Transverse colon (tissue), 4 donors: ENCODE measurements at regions not wholly inside any gene's neighbourhood (a gene's known extent, or its start where the extent isn't known, plus 50 kb on each side); places are given as distances from the start of the nearest gene placed in this dataset.
A peak's percentile ranks its signal among the peaks of the same experiment; 100 is the strongest.

Experiments
- DNase-seq: peaks from one replicate; pipeline ENCODE4 v3.0.0-alpha.2; 2019
- H3K27ac ChIP-seq, 4 donors: fragments of 200-600 bp; sonication (generic); 2 replicates each; pipeline ENCODE4 v1.5.1; 2016 to 2018; ENCODE audit warnings: inconsistent platforms in 4 of 4
- H3K27me3 ChIP-seq: fragments of 200-600 bp; sonication (generic); 2 replicates; pipeline ENCODE4 v1.5.1; 2017; ENCODE audit warnings: inconsistent platforms
- H3K36me3 ChIP-seq, 4 donors: fragments of 200-600 bp; sonication (generic); 2 replicates each; pipeline ENCODE4 v1.5.1; 2017 to 2019; ENCODE audit warnings: inconsistent platforms in 4 of 4
- H3K4me1 ChIP-seq, 4 donors: fragments of 200-600 bp; sonication (generic); 2 replicates each; pipeline ENCODE4 v1.5.1; 2017 to 2020; ENCODE audit warnings: inconsistent platforms in 4 of 4
- H3K4me3 ChIP-seq, 4 donors: fragments of 200-600 bp; sonication (generic); 1 replicate in 1 of 4; 2 replicates in 3 of 4; pipeline versions ENCODE4 v1.5.1 to v1.6.1; 2017 to 2019; ENCODE audit warnings: inconsistent platforms in 4 of 4
- H3K9me3 ChIP-seq, 2 donors: fragments of 200-600 bp; sonication (generic); 2 replicates each; pipeline ENCODE4 v1.5.1; 2017 to 2019; ENCODE audit warnings: inconsistent platforms in 2 of 2
- EP300 ChIP-seq: sonication (generic); formaldehyde crosslinking; IDR thresholded peaks from one replicate; pipeline ENCODE4 v1.6.1; 2017; ENCODE audit warnings: antibody characterized with exemption, low read depth
- POLR2A ChIP-seq: fragments of 450-650 bp; IDR thresholded peaks from one replicate; pipeline ENCODE4 v1.6.1; 2016; ENCODE audit warnings: antibody characterized with exemption, mild to moderate bottlenecking, moderate library complexity
- POLR2AphosphoS5 ChIP-seq, 3 donors: sonication (generic); formaldehyde crosslinking; IDR thresholded peaks; one replicate each; pipeline ENCODE4 v1.6.1; 2016; ENCODE audit warnings: antibody characterized with exemption in 3 of 3
- WGBS, 2 donors: methylation state at CpG; one replicate each; pipeline ENCODE4 v1.1.5; 2018; ENCODE audit warnings: low coverage in 1 of 2; 5-methylcytosine and 5-hydroxymethylcytosine counted together
- in situ Hi-C, 4 donors: fragments of 200-750 bp; cut with MboI; loops; one replicate each; pipeline versions ENCODE4 v1.15.0 to v1.15.1; 2017; ENCODE audit warnings: low sequenced_read_pairs in 3 of 4, low pct_ligation_motif_present in 1 of 4, low pct_unique_long_range_greater_than_20kb in 1 of 4
- intact Hi-C: fragments of 100-400 bp; cut with DNase I; formaldehyde crosslinking; loops from one replicate; pipeline ENCODE4 v1.15.1; 2023; ENCODE audit warnings: low total_unique reads
- TF ChIP-seq, protein P1 (sequence below), 5 experiments: fragments of 200-600 bp in 3 of 5; fragments of 450-650 bp in 2 of 5; sonication (generic) in 3 of 5; IDR thresholded peaks; 1 replicate in 2 of 5; 2 replicates in 3 of 5; pipeline ENCODE4 v1.5.1; 2016 to 2017; ENCODE audit warnings: antibody characterized with exemption in 5 of 5, inconsistent platforms in 3 of 5, mild to moderate bottlenecking in 2 of 5, moderate library complexity in 1 of 5

DNA sequence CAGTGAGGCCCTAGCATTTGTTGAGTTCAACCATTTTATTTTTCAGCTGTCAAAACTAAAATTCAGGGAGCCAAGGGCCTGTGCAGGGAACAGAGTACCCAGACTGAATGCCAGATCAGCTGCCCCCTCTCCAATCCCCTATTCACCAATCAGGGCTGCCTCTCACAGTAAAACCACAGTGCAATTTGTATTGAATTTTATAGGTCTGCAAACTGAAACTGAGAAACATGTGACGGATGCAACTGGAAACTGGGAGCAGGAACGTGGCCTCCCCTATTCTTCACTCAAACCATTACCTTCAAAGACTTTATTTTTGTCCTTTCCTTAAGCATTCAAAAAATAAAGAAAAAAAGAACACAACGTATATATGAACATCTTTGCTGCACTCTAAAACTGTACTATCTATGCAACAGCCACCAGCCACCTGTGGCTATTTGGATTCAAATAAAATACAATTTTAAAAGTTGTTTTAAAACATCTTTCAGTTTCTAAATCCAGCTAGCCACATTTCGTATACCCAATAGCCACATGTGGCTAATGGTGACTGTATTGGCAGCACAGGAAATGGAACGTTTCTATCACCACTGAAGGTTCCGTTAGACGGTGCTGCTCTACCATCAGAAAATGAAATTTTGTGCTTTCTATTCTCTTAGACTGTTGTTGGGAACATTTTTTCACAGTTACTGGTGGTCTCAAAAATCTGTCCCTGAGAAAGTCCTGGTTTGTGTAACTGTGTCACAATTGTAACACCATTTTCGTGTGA is 371.3 kb upstream of the FAR2 start:
- intact Hi-C loops: no loop called here
- Histone ChIP-seq H3K9me3 (no peaks in the 10 kb centered on the region), H3K4me1 (no peaks in the 10 kb centered on the region), H3K36me3 (no peaks in the 10 kb centered on the region), H3K27me3 (no peaks in the 10 kb centered on the region), H3K27ac (no peak overlapping the region), H3K4me3 (no peak overlapping the region)
- 77 to 82% methylated on average over 8 of the region's 8 CpGs for WGBS, 2 donors
- in situ Hi-C loops: no loop called here
- no peak for TF ChIP-seq POLR2A
- TF ChIP-seq EP300: no peak
- no peak for DNase-seq

DNA sequence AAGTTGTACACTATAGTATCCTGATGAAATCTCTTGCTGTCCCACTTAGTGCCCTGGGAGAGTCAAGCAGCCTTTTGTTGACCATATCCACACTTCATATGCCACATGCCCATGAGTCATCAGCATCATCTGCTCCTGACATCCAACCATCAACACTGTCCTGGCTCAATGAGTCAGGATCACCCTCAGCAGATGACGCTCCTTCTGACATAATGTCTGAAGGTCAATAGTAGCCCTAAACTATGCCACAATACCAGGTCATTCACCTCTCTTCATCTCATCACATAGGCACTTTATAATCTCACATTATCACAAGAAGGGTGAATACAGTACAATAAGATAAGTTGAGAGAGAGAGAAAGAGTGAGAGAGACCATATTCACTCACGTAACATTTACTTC is 369.0 kb upstream of the FAR2 start:
- peak; percentile 9 for DNase-seq
- in situ Hi-C loops: no loop called here
- intact Hi-C loops: no loop called here

DNA sequence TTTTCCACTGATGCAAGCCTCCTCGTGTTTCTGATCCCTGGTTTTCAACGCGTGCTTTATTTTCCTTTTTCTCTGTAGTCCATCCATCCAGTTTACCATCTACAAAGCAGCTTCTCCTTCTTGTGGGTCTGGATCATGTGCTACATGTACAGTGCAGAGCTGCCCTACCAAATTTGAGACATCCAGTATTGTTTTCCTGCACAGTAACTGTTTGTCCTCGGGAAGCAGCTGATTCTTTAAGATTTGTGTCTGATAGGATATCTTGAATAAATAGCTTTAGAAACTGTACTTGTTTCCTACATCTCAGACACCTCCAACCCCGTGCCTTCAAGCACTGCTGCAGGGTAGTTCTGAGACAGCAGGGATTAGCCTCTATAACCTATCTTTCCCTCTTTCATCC is 368.1 kb upstream of the FAR2 start:
- in situ Hi-C loops: no loop called here
- no peak overlapping the region for H3K4me3 ChIP-seq
- no peaks in the 10 kb centered on the region for H3K27me3 ChIP-seq
- no peaks in the 10 kb centered on the region for H3K9me3 ChIP-seq
- H3K27ac ChIP-seq: no peak overlapping the region
- intact Hi-C loops: no loop called here
- 77 to 79% methylated on average over 4 of the region's 5 CpGs for WGBS, 2 donors
- TF ChIP-seq POLR2A: no peak
- TF ChIP-seq POLR2AphosphoS5 (IDR thresholded peaks at IDR 0.05): no peak
- TF ChIP-seq, protein P1, sequence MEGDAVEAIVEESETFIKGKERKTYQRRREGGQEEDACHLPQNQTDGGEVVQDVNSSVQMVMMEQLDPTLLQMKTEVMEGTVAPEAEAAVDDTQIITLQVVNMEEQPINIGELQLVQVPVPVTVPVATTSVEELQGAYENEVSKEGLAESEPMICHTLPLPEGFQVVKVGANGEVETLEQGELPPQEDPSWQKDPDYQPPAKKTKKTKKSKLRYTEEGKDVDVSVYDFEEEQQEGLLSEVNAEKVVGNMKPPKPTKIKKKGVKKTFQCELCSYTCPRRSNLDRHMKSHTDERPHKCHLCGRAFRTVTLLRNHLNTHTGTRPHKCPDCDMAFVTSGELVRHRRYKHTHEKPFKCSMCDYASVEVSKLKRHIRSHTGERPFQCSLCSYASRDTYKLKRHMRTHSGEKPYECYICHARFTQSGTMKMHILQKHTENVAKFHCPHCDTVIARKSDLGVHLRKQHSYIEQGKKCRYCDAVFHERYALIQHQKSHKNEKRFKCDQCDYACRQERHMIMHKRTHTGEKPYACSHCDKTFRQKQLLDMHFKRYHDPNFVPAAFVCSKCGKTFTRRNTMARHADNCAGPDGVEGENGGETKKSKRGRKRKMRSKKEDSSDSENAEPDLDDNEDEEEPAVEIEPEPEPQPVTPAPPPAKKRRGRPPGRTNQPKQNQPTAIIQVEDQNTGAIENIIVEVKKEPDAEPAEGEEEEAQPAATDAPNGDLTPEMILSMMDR (IDR thresholded peaks at IDR 0.05): no peak
- TF ChIP-seq EP300: no peak
- H3K4me1 ChIP-seq: no peaks in the 10 kb centered on the region
- H3K36me3 ChIP-seq: no peaks in the 10 kb centered on the region
- DNase-seq: no peak

More for the DNA sequence above, 369.0 kb upstream of the FAR2 start:
- H3K27me3 ChIP-seq: no peaks in the 10 kb centered on the region
- no peaks in the 10 kb centered on the region for H3K9me3 ChIP-seq
- no peak overlapping the region for H3K4me3 ChIP-seq
- no peak overlapping the region for H3K27ac ChIP-seq
- no peaks in the 10 kb centered on the region for H3K36me3 ChIP-seq
- no peak for TF ChIP-seq EP300
- TF ChIP-seq POLR2A: no peak
- TF ChIP-seq, protein P1 (IDR thresholded peaks at IDR 0.05): no peak
- no peak for TF ChIP-seq POLR2AphosphoS5 (IDR thresholded peaks at IDR 0.05)
- H3K4me1 ChIP-seq: no peaks in the 10 kb centered on the region
- 63 to 80% methylated on average over 2 of the region's 2 CpGs for WGBS, 2 donors

DNA sequence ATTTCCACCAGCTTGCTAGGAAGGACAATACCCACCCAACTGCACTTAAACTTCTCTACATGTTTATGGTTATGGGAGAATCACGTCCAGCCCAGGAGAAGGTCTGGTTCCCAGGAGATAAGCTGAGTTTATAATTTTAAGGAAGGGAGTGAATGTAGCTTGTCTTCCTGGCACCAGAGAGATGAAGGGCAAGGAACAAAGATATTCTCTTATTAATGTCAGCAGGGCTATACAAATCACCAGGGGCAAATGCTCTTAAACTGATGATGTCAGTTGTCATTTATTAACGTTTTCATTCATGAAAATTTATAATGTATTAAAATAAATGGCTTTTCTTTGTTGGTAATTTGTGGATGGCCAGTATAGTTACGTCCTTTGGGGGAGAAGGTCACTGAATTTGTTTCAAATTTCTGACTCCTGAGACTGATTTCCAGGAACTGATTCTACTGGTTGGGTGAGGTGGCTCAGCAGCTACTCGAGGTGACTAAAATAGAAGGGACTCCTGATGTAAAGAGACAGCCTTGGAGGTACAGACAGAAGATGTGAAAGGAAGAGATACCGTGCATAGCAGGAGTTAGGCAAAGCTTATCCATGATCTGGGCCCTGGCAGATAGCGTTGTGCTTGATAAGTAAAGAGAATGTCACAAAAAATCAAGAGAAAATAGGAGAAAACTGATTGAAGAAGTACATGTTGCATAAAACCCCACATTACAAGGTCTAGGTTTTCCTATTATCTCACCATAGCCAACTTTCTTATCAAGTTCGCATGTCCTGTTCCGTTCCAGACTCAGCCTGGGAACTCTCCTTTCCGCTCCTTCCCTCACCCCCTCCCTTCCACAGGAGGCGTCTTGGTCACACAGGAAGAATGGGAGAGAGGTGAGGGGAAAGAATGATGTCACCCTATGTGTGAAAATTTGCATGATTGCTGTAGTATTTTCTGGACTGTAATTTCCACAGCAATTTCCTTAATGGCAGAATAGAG is 367.1 kb upstream of the FAR2 start:
- H3K9me3 ChIP-seq: no peaks in the 10 kb centered on the region
- TF ChIP-seq POLR2A: no peak
- TF ChIP-seq POLR2AphosphoS5 (IDR thresholded peaks at IDR 0.05): no peak
- TF ChIP-seq EP300: no peak
- TF ChIP-seq, protein P1 (IDR thresholded peaks at IDR 0.05): no peak
- in situ Hi-C loops (no loop called here), intact Hi-C loops (no loop called here)
- 69 to 77% methylated on average over 7 to 10 of the region's 10 CpGs for WGBS, 2 donors
- DNase-seq: no peak
- H3K36me3 ChIP-seq: no peaks in the 10 kb centered on the region
- no peak overlapping the region for H3K4me3 ChIP-seq
- no peak overlapping the region for H3K27ac ChIP-seq
- no peaks in the 10 kb centered on the region for H3K27me3 ChIP-seq
- H3K4me1 ChIP-seq: no peaks in the 10 kb centered on the region
